ENCODE measurements at regions not wholly inside any gene's neighbourhood (a gene's known extent, or its start where the extent isn't known, plus 50 kb on each side); places are given as distances from the start of the nearest gene placed in this dataset.

GRCh38 chr1:229940684-229941083 is 126.4 kb upstream of the GALNT2 start:
- Histone ChIP-seq H3K4me1 (no peaks in the 10 kb centered on the region), H3K27me3 (no peaks in the 10 kb centered on the region), H3K4me3 (no peak overlapping the region), H3K36me3 (no peaks in the 10 kb centered on the region), H3K27ac (no peak overlapping the region), H3K9me3 (no peaks in the 10 kb centered on the region)
- TF ChIP-seq POLR2A (IDR thresholded peaks at IDR 0.05) (no peak), CTCF (IDR thresholded peaks at IDR 0.05) (no peak), POLR2AphosphoS5 (IDR thresholded peaks at IDR 0.05) (no peak)
- intact Hi-C loops (cut with DNase I; ENCODE audit: low total_unique reads), result no loop called here
- no peak for DNase-seq (ENCODE audit: low spot score in 2 of 2)

GRCh38 chr1:229941160-229941559 is 125.9 kb upstream of the GALNT2 start:
- H3K4me1 ChIP-seq, result no peaks in the 10 kb centered on the region
- H3K36me3 ChIP-seq, result no peaks in the 10 kb centered on the region
- no peak overlapping the region for H3K27ac ChIP-seq
- H3K4me3 ChIP-seq, result no peak overlapping the region
- no peak for TF ChIP-seq CTCF (IDR thresholded peaks at IDR 0.05)
- TF ChIP-seq POLR2AphosphoS5 (IDR thresholded peaks at IDR 0.05), result no peak
- no peaks in the 10 kb centered on the region for H3K9me3 ChIP-seq
- no peaks in the 10 kb centered on the region for H3K27me3 ChIP-seq
- intact Hi-C loops (cut with DNase I; ENCODE audit: low total_unique reads), result no loop called here
- no peak for DNase-seq (ENCODE audit: low spot score in 2 of 2)

- H3K4me1 ChIP-seq, result no peaks in the 10 kb centered on the region
- no peaks in the 10 kb centered on the region for H3K27me3 ChIP-seq
- TF ChIP-seq CTCF (IDR thresholded peaks at IDR 0.05), result no peak
- no peak for TF ChIP-seq POLR2A (IDR thresholded peaks at IDR 0.05)
- TF ChIP-seq POLR2AphosphoS5 (IDR thresholded peaks at IDR 0.05), result no peak
- H3K4me3 ChIP-seq, result no peak overlapping the region
- H3K36me3 ChIP-seq, result no peaks in the 10 kb centered on the region
- intact Hi-C loops (cut with DNase I; ENCODE audit: low total_unique reads), result no loop called here
- H3K27ac ChIP-seq, result no peak overlapping the region
- DNase-seq (ENCODE audit: low spot score in 2 of 2), result no peak
- no peaks in the 10 kb centered on the region for H3K9me3 ChIP-seq
Measured at GRCh38 chr1:229941831-229942230, 125.2 kb upstream of the GALNT2 start.

GRCh38 chr1:229942501-229942900 is 124.5 kb upstream of the GALNT2 start:
- H3K36me3 ChIP-seq, result no peaks in the 10 kb centered on the region
- H3K9me3 ChIP-seq, result no peaks in the 10 kb centered on the region
- no peaks in the 10 kb centered on the region for H3K4me1 ChIP-seq
- H3K4me3 ChIP-seq, result no peak overlapping the region
- intact Hi-C loops (cut with DNase I; ENCODE audit: low total_unique reads), result no loop called here
- TF ChIP-seq POLR2AphosphoS5 (IDR thresholded peaks at IDR 0.05) (no peak), POLR2A (IDR thresholded peaks at IDR 0.05) (no peak), CTCF (IDR thresholded peaks at IDR 0.05) (no peak)
- no peak for DNase-seq (ENCODE audit: low spot score in 2 of 2)
- H3K27me3 ChIP-seq, result no peaks in the 10 kb centered on the region
- H3K27ac ChIP-seq, result no peak overlapping the region

GRCh38 chr1:229943148-229943714 is 123.8 kb upstream of the GALNT2 start:
- H3K27ac ChIP-seq, result no peak overlapping the region
- H3K4me3 ChIP-seq, result no peak overlapping the region
- H3K9me3 ChIP-seq, result no peaks in the 10 kb centered on the region
- intact Hi-C loops (cut with DNase I; ENCODE audit: low total_unique reads), result no loop called here
- peaks cover 0 to 2% of the 10 kb centered on the region in 2 donors for H3K27me3 ChIP-seq
- no peak for TF ChIP-seq POLR2AphosphoS5 (IDR thresholded peaks at IDR 0.05)
- TF ChIP-seq POLR2A (IDR thresholded peaks at IDR 0.05), result no peak
- no peak for TF ChIP-seq CTCF (IDR thresholded peaks at IDR 0.05)
- no peaks in the 10 kb centered on the region for H3K4me1 ChIP-seq
- no peaks in the 10 kb centered on the region for H3K36me3 ChIP-seq
- no peak for DNase-seq (ENCODE audit: low spot score in 2 of 2)
